ENCODE measurements at regions not wholly inside any gene's neighbourhood (a gene's known extent, or its start where the extent isn't known, plus 50 kb on each side); places are given as distances from the start of the nearest gene placed in this dataset.

- TF ChIP-seq CTCF (IDR thresholded peaks at IDR 0.05 in 8 of 11, conservative IDR thresholded peaks at IDR 0.05 in 3 of 11) (no peak), POLR2A (IDR thresholded peaks at IDR 0.05) (no peak), POLR2AphosphoS5 (IDR thresholded peaks at IDR 0.05) (no peak)
- H3K9me3 ChIP-seq = no peaks in the 10 kb centered on the region
- 75 to 91% (median 88%) methylated on average over 18 of the region's 18 CpGs for WGBS, 5 donors
- H3K4me1 ChIP-seq = peaks cover 0 to 45% (median 11%) of the 10 kb centered on the region in 6 donors
- no peaks in the 10 kb centered on the region for H3K36me3 ChIP-seq
- intact Hi-C loops (cut with DNase I; ENCODE audit: low total_unique reads) = no loop called here
- no peak overlapping the region for H3K4me3 ChIP-seq
- H3K27ac ChIP-seq = peak overlapping the region in 1 of 8 donors; percentile 73
- H3K27me3 ChIP-seq (replicated peaks in 1 of 7) = no peaks in the 10 kb centered on the region
- peak; percentile 29 for DNase-seq
Observed at GRCh38 chr1:8200317-8201115, 117.4 kb upstream of the SLC45A1 start.

- Histone ChIP-seq H3K4me1 (peaks cover 0 to 41% (median 8%) of the 10 kb centered on the region in 6 donors), H3K27me3 (replicated peaks in 1 of 7) (no peaks in the 10 kb centered on the region), H3K27ac (no peak overlapping the region), H3K36me3 (no peaks in the 10 kb centered on the region), H3K9me3 (no peaks in the 10 kb centered on the region), H3K4me3 (no peak overlapping the region)
- no peak for TF ChIP-seq POLR2AphosphoS5 (IDR thresholded peaks at IDR 0.05)
- no peak for TF ChIP-seq CTCF (IDR thresholded peaks at IDR 0.05 in 8 of 11, conservative IDR thresholded peaks at IDR 0.05 in 3 of 11)
- TF ChIP-seq POLR2A (IDR thresholded peaks at IDR 0.05) = no peak
- no peak for DNase-seq
- WGBS, 5 donors = 82 to 92% (median 85%) methylated on average over 6 of the region's 6 CpGs
- intact Hi-C loops (cut with DNase I; ENCODE audit: low total_unique reads) = no loop called here
Observed at GRCh38 chr1:8198522-8198921, 119.4 kb upstream of the SLC45A1 start.

- H3K4me3 ChIP-seq = no peak overlapping the region
- intact Hi-C loops (cut with DNase I; ENCODE audit: low total_unique reads) = no loop called here
- H3K36me3 ChIP-seq = no peaks in the 10 kb centered on the region
- no peak overlapping the region for H3K27ac ChIP-seq
- TF ChIP-seq CTCF (IDR thresholded peaks at IDR 0.05 in 8 of 11, conservative IDR thresholded peaks at IDR 0.05 in 3 of 11) (no peak), POLR2A (IDR thresholded peaks at IDR 0.05) (no peak), POLR2AphosphoS5 (IDR thresholded peaks at IDR 0.05) (no peak)
- H3K4me1 ChIP-seq = peaks cover 0 to 33% (median 8%) of the 10 kb centered on the region in 6 donors
- H3K9me3 ChIP-seq = no peaks in the 10 kb centered on the region
- WGBS, 5 donors = 56 to 71% (median 61%) methylated on average over 18 to 20 of the region's 20 CpGs
- no peaks in the 10 kb centered on the region for H3K27me3 ChIP-seq (replicated peaks in 1 of 7)
- DNase-seq = peak; percentile 62
Observed at GRCh38 chr1:8197493-8198282, 120.2 kb upstream of the SLC45A1 start.

Data from spleen (tissue), 11 donors.